ENCODE measurements at regions not wholly inside any gene's neighbourhood (a gene's known extent, or its start where the extent isn't known, plus 50 kb on each side); places are given as distances from the start of the nearest gene placed in this dataset.
"Not testable (repeated sequence)": the region's sequence is repeated elsewhere in the genome, so short reads cannot be mapped to it uniquely, and the experiment has no call there.

GRCh38 chr17:51479303-51479702 lies 219.0 kb downstream of the UTP18 start:
- Histone ChIP-seq H3K36me3 (replicated peaks in 1 of 2) (no peaks in the 10 kb centered on the region), H3K27ac (no peak overlapping the region), H3K4me1 (replicated peaks in 1 of 2) (no peaks in the 10 kb centered on the region), H3K9me3 (replicated peaks in 1 of 3) (no peaks in the 10 kb centered on the region), H3K4me3 (no peak overlapping the region), H3K27me3 (no peaks in the 10 kb centered on the region)
- TF ChIP-seq, protein P1, sequence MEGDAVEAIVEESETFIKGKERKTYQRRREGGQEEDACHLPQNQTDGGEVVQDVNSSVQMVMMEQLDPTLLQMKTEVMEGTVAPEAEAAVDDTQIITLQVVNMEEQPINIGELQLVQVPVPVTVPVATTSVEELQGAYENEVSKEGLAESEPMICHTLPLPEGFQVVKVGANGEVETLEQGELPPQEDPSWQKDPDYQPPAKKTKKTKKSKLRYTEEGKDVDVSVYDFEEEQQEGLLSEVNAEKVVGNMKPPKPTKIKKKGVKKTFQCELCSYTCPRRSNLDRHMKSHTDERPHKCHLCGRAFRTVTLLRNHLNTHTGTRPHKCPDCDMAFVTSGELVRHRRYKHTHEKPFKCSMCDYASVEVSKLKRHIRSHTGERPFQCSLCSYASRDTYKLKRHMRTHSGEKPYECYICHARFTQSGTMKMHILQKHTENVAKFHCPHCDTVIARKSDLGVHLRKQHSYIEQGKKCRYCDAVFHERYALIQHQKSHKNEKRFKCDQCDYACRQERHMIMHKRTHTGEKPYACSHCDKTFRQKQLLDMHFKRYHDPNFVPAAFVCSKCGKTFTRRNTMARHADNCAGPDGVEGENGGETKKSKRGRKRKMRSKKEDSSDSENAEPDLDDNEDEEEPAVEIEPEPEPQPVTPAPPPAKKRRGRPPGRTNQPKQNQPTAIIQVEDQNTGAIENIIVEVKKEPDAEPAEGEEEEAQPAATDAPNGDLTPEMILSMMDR (IDR thresholded peaks at IDR 0.05) = no peak
- TF ChIP-seq POLR2A (IDR thresholded peaks at IDR 0.05) = no peak
- DNase-seq = no peak
- intact Hi-C loops (cut with DNase I) = no loop called here
- 56 to 74% (median 72%) methylated on average over 4 of the region's 4 CpGs for WGBS, 4 donors

DNA sequence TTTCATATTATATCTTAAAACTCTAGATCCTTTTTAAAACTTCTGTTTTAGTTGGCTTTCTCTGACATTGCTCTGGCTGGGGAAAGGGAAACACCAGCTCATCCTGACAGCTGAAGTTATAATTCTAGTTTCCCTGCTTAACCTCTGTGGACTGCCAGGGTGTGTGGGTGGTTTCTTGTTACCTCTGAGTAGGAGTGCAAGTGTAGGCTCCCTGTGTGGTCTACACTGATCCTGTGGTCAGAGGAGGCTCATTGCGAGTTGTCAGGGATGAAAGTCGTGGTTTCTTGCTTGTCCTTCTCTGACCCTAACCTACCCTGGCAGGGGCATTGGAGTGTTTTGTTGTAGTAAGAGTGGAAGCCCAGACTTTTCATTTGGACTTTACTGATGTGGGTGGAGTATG lies 221.0 kb downstream of the UTP18 start:
- Histone ChIP-seq H3K27me3 (peaks cover 6% of the 10 kb centered on the region), H3K9me3 (replicated peaks in 1 of 3) (no peaks in the 10 kb centered on the region), H3K36me3 (replicated peaks in 1 of 2) (no peaks in the 10 kb centered on the region), H3K4me1 (replicated peaks in 1 of 2) (no peaks in the 10 kb centered on the region), H3K4me3 (no peak overlapping the region), H3K27ac (no peak overlapping the region)
- no peak for TF ChIP-seq POLR2A (IDR thresholded peaks at IDR 0.05)
- TF ChIP-seq, protein P1 (IDR thresholded peaks at IDR 0.05) = no peak
- no peak for DNase-seq
- 34 to 72% (median 58%) methylated on average over 2 of the region's 2 CpGs for WGBS, 4 donors
- intact Hi-C loops (cut with DNase I) = no loop called here

DNA sequence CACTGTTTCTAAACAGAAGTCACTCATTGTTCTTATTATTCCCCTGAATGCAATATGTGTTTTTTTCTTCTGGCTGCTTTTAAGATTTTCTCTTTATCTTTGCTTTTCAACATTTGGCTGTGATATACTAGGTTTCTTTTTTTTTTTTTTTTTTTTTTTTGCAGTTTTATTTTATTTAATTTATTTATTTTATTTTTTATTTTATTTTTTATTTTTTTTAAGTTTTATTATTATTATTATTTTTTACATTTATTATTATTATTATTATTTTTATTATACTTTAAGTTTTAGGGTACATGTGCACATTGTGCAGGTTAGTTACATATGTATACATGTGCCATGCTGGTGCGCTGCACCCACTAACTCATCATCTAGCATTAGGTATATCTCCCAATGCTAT lies 221.9 kb downstream of the UTP18 start:
- H3K27ac ChIP-seq; DNase-seq; intact Hi-C loops (cut with DNase I); H3K27me3 ChIP-seq; H3K9me3 ChIP-seq (replicated peaks in 1 of 3); H3K36me3 ChIP-seq (replicated peaks in 1 of 2); H3K4me3 ChIP-seq; H3K4me1 ChIP-seq (replicated peaks in 1 of 2): not testable (repeated sequence)
- WGBS, 4 donors = 88 to 91% methylated on average over 1 of the region's 1 CpG; no CpG with 5 or more reads in 2 of the 4 donors

- WGBS, 4 donors = 51 to 58% (median 54%) methylated on average over 4 of the region's 4 CpGs
- H3K9me3 ChIP-seq (replicated peaks in 1 of 3) = no peaks in the 10 kb centered on the region
- peak in 1 of 7 donors; percentile 1 for DNase-seq
- no peaks in the 10 kb centered on the region for H3K4me1 ChIP-seq (replicated peaks in 1 of 2)
- H3K36me3 ChIP-seq (replicated peaks in 1 of 2) = no peaks in the 10 kb centered on the region
- TF ChIP-seq, protein P1 (IDR thresholded peaks at IDR 0.05) = no peak
- TF ChIP-seq POLR2A (IDR thresholded peaks at IDR 0.05) = no peak
- H3K4me3 ChIP-seq = no peak overlapping the region
- H3K27ac ChIP-seq = no peak overlapping the region
- intact Hi-C loops (cut with DNase I) = no loop called here
- peaks cover 6% of the 10 kb centered on the region for H3K27me3 ChIP-seq
Observed at GRCh38 chr17:51486091-51486490, 225.7 kb downstream of the UTP18 start.

GRCh38 chr17:51486885-51487520 lies 226.7 kb downstream of the UTP18 start:
- no peak for TF ChIP-seq POLR2A (IDR thresholded peaks at IDR 0.05)
- TF ChIP-seq, protein P1 (IDR thresholded peaks at IDR 0.05) = no peak
- Histone ChIP-seq H3K36me3 (replicated peaks in 1 of 2) (no peaks in the 10 kb centered on the region), H3K27me3 (peaks cover 6% of the 10 kb centered on the region), H3K4me1 (replicated peaks in 1 of 2) (no peaks in the 10 kb centered on the region), H3K4me3 (no peak overlapping the region), H3K27ac (no peak overlapping the region), H3K9me3 (replicated peaks in 1 of 3) (no peaks in the 10 kb centered on the region)
- DNase-seq = no peak
- WGBS, 4 donors = 75 to 82% (median 81%) methylated on average over 5 of the region's 5 CpGs
- intact Hi-C loops (cut with DNase I) = no loop called here

Measured in adrenal gland (tissue), 9 donors.